Sigmoid colon (tissue), 6 donors: ENCODE measurements at regions not wholly inside any gene's neighbourhood (a gene's known extent, or its start where the extent isn't known, plus 50 kb on each side); places are given as distances from the start of the nearest gene placed in this dataset.

ENCODE experiments used
- DNase-seq: peaks from one replicate; pipeline ENCODE4 v3.0.0-alpha.2; 2019
- H3K27ac ChIP-seq, 4 donors: fragments of 200-600 bp; sonication (generic); one replicate each; pipeline ENCODE4 v1.5.1; 2016 to 2019; ENCODE audit warnings: mild to moderate bottlenecking in 1 of 4
- H3K27me3 ChIP-seq, 3 donors: fragments of 200-600 bp; sonication (generic); one replicate each; pipeline ENCODE4 v1.5.1; 2019; ENCODE audit warnings: mild to moderate bottlenecking in 1 of 3
- H3K36me3 ChIP-seq, 4 donors: fragments of 200-600 bp; sonication (generic); one replicate each; pipeline ENCODE4 v1.5.1; 2016 to 2019
- H3K4me1 ChIP-seq, 4 donors: fragments of 200-600 bp; sonication (generic); one replicate each; pipeline ENCODE4 v1.5.1; 2017 to 2019
- H3K4me3 ChIP-seq, 4 donors: fragments of 200-600 bp; sonication (generic); one replicate each; pipeline ENCODE4 v1.5.1; 2017 to 2019; ENCODE audit warnings: mild to moderate bottlenecking in 2 of 4, moderate library complexity in 1 of 4
- H3K9me3 ChIP-seq, 4 donors: fragments of 200-600 bp in 3 of 4; sonication (generic) in 3 of 4; one replicate each; pipeline versions ENCODE4 v1.5.1 to v1.6.1; 2013 to 2019
- CTCF ChIP-seq, 4 experiments: fragments of 450-650 bp in 3 of 4; fragments of 200-600 bp in 1 of 4; IDR thresholded peaks; one replicate each; pipeline ENCODE4 v1.5.1; 2016 to 2019; ENCODE audit warnings: antibody characterized with exemption in 4 of 4, mild to moderate bottlenecking in 3 of 4, moderate library complexity in 2 of 4
- EP300 ChIP-seq, 4 donors: sonication (generic); formaldehyde crosslinking; IDR thresholded peaks; one replicate each; pipeline ENCODE4 v1.6.1; 2017; ENCODE audit warnings: antibody characterized with exemption in 4 of 4
- POLR2A ChIP-seq, 2 donors: fragments of 450-650 bp; IDR thresholded peaks; one replicate each; pipeline ENCODE4 v1.6.1; 2016; ENCODE audit warnings: antibody characterized with exemption in 2 of 2, mild to moderate bottlenecking in 2 of 2, moderate library complexity in 2 of 2
- POLR2AphosphoS5 ChIP-seq, 4 donors: sonication (generic); formaldehyde crosslinking; IDR thresholded peaks; one replicate each; pipeline ENCODE4 v1.6.1; 2017; ENCODE audit warnings: antibody characterized with exemption in 4 of 4
- WGBS, 2 donors: extraction: QIAGEN DNeasy Blood & Tissue Kit; methylation state at CpG; one replicate each; pipeline ENCODE4 v1.1.7; 2013; 5-methylcytosine and 5-hydroxymethylcytosine counted together
- intact Hi-C: fragments of 100-400 bp; cut with DNase I; formaldehyde crosslinking; loops from one replicate; pipeline ENCODE4 v1.15.1; 2023
- donor health status: healthy with polysubstance abuse.
- donor health status: healthy.

- DNase-seq: no peak
- no peak for TF ChIP-seq EP300 (IDR thresholded peaks at IDR 0.05)
- TF ChIP-seq POLR2AphosphoS5 (IDR thresholded peaks at IDR 0.05): no peak
- no peak for TF ChIP-seq POLR2A (IDR thresholded peaks at IDR 0.05)
- no peak for TF ChIP-seq CTCF (IDR thresholded peaks at IDR 0.05)
- H3K4me1 ChIP-seq: no peaks in the 10 kb centered on the region
- no peak overlapping the region for H3K27ac ChIP-seq
- intact Hi-C loops: no loop called here
- no peaks in the 10 kb centered on the region for H3K36me3 ChIP-seq
- no peak overlapping the region for H3K4me3 ChIP-seq
- 73 to 81% methylated on average over 8 of the region's 8 CpGs for WGBS, 2 donors
- no peaks in the 10 kb centered on the region for H3K27me3 ChIP-seq
- H3K9me3 ChIP-seq: no peaks in the 10 kb centered on the region
These were observed 191.9 kb upstream of the GYPC start for GRCh38 chr2:126463892-126464674.

DNA sequence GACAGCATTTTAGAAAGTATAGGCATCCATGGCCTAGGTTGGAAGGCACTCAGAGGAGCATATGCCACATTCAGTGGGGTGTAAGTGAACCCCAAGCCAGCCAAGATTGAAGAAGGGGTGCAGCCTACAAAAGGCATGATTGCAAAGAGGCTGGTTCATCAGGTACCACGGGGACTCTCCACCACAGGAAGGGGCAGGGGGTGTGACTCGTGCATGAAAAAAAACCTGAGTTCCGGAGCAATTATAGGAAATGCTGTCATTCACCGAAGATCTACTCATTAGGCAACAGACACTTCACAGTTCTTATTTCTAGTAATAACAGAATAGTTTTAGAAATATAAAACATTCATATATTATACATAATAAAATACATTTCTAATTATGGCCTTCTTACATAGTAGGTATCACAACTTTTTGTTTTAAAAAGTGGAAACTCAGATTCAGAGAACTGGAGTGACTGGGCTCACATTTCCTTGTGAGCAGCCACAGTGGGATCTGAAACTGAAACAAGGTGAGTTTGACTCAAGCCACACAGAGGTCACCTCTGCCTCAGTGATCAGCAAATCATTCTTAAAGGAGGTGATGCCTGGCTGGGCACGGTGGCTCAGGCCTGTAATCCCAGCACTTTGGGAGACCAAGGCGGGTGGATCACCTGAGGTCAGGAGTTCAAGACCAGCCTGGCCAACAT, 188.4 kb upstream of the GYPC start:
- H3K27me3 ChIP-seq: no peaks in the 10 kb centered on the region
- TF ChIP-seq CTCF (IDR thresholded peaks at IDR 0.05) (no peak), POLR2A (IDR thresholded peaks at IDR 0.05) (no peak), EP300 (IDR thresholded peaks at IDR 0.05) (no peak)
- intact Hi-C loops: no loop called here

DNA sequence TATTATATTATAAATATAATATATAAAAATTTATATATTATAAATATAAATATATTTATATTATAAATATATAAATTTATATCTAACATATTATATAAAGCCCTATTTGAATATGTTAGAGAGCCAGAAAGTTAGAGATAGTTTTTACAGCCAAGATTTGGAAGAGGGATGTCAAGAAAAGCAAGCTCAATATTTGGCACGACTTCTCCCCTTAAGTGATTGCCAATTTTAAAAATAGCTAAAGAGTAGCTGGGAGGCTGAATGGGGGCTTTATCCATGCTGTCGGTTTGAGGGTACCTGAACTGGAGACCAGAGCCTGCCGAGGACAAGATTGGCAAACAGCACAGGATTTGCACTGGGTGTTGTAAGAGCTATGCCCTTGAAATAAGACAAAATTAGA, 180.9 kb upstream of the GYPC start:
- Histone ChIP-seq H3K4me3 (no peak overlapping the region), H3K27ac (no peak overlapping the region), H3K4me1 (no peaks in the 10 kb centered on the region), H3K36me3 (no peaks in the 10 kb centered on the region), H3K27me3 (no peaks in the 10 kb centered on the region), H3K9me3 (no peaks in the 10 kb centered on the region)
- no peak for DNase-seq
- TF ChIP-seq CTCF (IDR thresholded peaks at IDR 0.05) (no peak), POLR2A (IDR thresholded peaks at IDR 0.05) (no peak), POLR2AphosphoS5 (IDR thresholded peaks at IDR 0.05) (no peak), EP300 (IDR thresholded peaks at IDR 0.05) (no peak)
- intact Hi-C loops: no loop called here
- WGBS, 2 donors: 78 to 82% methylated on average over 3 of the region's 3 CpGs

More for the DNA sequence above, 188.4 kb upstream of the GYPC start:
- Histone ChIP-seq H3K9me3 (no peaks in the 10 kb centered on the region), H3K4me3 (no peak overlapping the region), H3K27ac (no peak overlapping the region), H3K36me3 (no peaks in the 10 kb centered on the region), H3K4me1 (no peaks in the 10 kb centered on the region)
- WGBS, 2 donors: 70 to 81% methylated on average over 6 of the region's 6 CpGs
- DNase-seq: no peak

DNA sequence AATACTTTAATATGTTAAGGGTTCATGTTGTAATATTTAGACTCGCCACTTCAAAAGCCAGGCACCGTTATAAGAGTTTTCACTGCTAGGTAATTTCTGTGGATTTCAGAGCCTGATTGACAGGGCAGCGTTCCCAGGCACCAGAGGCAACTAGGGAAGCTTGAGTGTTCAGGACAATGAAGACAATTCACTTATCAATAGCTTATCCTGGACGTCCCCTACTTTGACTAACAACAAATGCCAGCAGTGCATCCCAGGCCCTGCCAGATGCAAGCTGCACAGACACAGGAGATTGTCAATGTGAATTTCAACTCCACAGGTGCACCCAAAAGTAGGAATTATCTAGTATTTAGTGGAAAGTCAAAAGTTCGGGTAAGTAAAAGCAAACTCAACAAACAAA, 179.3 kb upstream of the GYPC start:
- Histone ChIP-seq H3K4me1 (no peaks in the 10 kb centered on the region), H3K4me3 (no peak overlapping the region), H3K27ac (no peak overlapping the region), H3K9me3 (no peaks in the 10 kb centered on the region), H3K27me3 (no peaks in the 10 kb centered on the region), H3K36me3 (no peaks in the 10 kb centered on the region)
- 53 to 61% methylated on average over 5 of the region's 5 CpGs for WGBS, 2 donors
- TF ChIP-seq EP300 (IDR thresholded peaks at IDR 0.05): no peak
- no peak for TF ChIP-seq POLR2AphosphoS5 (IDR thresholded peaks at IDR 0.05)
- no peak for TF ChIP-seq POLR2A (IDR thresholded peaks at IDR 0.05)
- no peak for TF ChIP-seq CTCF (IDR thresholded peaks at IDR 0.05)
- intact Hi-C loops: no loop called here
- no peak for DNase-seq
